GM21717 (cell line): ENCODE measurements at regions not wholly inside any gene's neighbourhood (a gene's known extent, or its start where the extent isn't known, plus 50 kb on each side); places are given as distances from the start of the nearest gene placed in this dataset.
"Not testable (repeated sequence)": the region's sequence is repeated elsewhere in the genome, so short reads cannot be mapped to it uniquely, and the experiment has no call there.

Experiments
- ATAC-seq: cut with Tn5 transposase; IDR thresholded peaks from one replicate; pipeline ENCODE4 v1.9.1; 2021; ENCODE audit warnings: mild to moderate bottlenecking, moderate library complexity; ENCODE audit not compliant: unreplicated experiment

DNA sequence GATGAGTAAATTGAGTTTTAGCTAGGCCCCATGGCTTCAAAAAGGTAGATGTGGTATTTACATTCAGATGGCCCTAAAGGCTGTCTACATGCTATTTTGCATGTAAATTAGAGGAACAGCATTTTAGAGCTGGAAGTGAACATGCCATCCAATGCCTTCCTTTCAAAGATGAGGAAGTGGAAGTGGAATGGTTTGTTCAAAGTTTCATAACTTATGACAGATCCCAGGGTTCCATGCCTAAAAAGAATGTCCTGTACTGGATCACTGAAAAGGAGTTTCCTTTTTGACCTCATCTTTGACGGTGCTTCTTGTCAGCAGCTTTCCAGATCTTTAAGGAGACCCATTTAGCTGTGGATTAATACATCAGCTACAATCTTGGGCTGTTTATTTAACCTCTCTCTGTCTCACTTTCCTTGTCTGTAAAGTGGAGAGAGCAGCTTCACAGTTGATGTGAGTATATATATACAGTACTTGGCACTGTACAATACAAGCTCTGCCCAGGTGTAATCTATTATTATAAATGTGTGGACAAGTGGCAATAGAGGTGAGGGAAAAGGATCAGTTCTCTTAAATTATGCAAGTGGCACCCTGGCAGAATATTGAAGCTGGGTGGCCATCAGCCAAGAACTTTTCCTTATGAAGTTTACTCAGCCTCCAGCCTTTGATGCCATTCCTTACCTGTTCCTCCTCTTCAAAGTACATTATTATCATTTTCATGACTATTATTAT lies 68.7 kb upstream of the GOLGA8B start:
- no peak for ATAC-seq

DNA sequence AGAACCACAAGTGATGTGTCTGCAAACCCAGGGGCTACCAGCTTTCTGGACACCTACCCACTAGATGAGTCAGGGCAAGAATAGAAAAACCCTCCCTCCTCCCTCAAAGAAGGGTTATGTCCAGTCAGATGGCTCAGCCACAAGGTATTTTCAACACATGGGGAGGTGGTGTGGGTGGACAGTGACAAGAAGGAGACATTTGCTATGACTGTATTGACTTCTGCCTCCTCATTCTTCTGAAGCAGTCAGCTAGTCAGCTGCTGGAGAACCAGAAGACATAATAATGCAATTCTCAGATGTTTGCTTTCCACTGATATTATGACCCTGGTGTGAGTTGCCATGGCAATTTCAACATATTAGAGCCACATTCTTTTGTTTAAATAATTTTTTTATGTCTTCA lies 66.7 kb upstream of the GOLGA8B start:
- ATAC-seq, result peak; percentile 67

DNA sequence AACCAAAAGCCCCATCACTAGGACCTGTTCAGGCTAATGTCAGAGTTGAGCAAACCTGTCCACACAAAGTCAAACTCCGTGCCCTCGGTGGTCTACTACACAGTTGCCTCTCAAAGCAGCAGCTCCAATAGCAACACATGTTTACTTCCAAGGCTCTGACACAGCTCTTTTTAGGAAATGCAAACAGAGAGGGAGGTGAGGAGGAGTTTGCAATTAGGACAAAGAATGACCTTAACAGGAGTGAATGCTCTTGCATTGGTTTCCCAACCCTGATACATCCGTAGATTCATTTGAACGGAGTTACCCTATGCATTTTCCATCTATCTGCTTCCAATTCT lies 64.8 kb upstream of the GOLGA8B start:
- ATAC-seq, result no peak

DNA sequence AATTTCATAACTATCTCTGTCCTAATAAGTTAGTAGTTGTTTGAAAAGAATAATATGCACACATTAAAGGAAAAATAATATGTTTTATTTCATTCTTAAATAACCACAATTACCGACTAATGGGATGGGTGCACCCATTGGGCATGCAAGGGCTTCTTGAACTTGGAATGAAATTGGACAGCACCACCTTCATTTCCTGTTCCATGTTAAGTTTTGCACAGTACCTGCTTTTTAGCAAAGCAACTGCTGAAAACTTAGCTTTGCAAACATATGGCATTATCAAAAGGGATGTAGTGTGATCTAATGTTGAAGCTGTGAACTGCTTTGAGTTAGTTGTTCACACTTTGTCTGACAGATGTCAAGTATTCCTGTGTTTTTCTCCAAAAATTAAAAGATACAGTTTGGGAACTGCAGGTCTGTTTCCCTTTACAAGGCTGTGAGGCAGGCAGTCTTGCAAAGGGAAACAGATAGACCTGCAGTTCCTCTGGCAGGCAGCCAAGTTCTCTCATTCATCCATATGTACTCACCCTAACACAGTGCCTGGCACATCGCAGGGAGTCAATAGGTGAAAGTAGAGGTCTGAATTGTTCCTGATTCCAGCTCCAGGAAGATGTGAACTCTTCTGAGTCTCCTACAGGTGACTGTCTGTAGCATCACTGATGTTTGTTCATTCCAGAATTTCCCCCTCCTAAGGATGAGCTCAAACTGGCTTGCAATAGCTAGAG lies 64.3 kb upstream of the GOLGA8B start:
- no peak for ATAC-seq

- ATAC-seq, result no peak
These were observed 63.5 kb upstream of the GOLGA8B start for GRCh38 chr15:34646918-34647317.

- no peak for ATAC-seq
These were observed 61.4 kb upstream of the GOLGA8B start for GRCh38 chr15:34644851-34645250.

- no peak for ATAC-seq
These were observed 60.6 kb upstream of the GOLGA8B start for GRCh38 chr15:34644061-34644460.

GRCh38 chr15:34642247-34642646 lies 58.8 kb upstream of the GOLGA8B start:
- ATAC-seq, result no peak

DNA sequence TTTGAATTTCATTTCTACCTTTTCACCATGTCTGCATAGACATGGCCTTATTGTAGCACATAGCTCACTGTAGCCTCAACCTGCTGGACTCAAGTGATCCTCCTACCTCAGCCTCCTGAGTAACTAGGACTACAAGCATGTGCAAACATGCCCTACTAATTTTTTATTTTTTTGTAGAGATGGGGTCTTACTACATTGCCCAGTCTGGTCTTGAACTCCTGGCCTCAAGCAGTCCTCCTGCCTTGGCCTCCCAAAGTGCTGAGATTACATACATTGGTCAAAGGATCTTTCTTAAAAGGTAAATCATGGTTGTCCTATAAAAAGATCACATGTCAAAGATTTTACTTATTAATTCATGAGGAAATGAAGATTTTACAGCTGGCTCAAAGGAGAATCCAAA lies 57.2 kb upstream of the GOLGA8B start:
- ATAC-seq, result no peak

DNA sequence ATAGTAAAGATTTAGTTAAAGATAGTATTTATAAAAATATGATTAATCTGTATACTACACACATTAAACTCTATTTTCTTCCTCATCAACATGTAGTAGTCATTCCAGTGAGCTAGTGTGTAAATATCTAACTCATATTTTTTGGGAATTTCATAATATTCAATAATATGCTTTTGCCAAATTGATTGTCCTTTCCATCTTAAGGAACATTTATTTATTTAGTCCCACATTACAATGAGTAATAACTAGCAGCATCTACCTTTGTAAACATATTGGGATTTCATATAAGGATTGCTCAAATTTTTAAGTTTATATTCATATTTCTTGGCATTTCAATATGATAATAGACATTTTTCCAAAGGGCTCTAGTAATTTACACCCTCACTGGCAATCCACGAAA lies 53.9 kb upstream of the GOLGA8B start:
- no peak for ATAC-seq

GRCh38 chr15:34633602-34634001 lies 50.2 kb upstream of the GOLGA8B start:
- ATAC-seq, result not testable (repeated sequence)
